ENCODE measurements at regions not wholly inside any gene's neighbourhood (a gene's known extent, or its start where the extent isn't known, plus 50 kb on each side); places are given as distances from the start of the nearest gene placed in this dataset.

DNA sequence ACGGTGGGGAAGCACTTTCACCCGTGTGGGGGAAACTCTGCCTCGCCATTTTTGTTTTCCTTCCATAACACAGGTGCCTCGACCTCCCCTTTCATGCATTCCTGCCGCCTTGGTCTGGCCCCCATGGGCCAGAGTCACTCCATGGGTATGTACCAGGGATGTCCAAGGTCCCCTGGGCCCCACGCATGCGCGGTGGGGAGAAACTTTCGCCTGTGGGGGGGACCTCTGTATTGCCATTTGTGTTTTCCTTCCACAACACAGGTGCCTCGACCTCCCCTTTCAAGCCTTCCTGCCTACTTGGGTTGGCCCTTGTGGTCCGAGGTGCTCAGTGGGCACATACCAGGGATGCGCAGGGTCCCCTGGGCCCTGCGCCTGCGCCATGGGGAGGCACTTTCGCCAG is 345.8 kb downstream of the ALG10 start:
- TF ChIP-seq, protein P1, sequence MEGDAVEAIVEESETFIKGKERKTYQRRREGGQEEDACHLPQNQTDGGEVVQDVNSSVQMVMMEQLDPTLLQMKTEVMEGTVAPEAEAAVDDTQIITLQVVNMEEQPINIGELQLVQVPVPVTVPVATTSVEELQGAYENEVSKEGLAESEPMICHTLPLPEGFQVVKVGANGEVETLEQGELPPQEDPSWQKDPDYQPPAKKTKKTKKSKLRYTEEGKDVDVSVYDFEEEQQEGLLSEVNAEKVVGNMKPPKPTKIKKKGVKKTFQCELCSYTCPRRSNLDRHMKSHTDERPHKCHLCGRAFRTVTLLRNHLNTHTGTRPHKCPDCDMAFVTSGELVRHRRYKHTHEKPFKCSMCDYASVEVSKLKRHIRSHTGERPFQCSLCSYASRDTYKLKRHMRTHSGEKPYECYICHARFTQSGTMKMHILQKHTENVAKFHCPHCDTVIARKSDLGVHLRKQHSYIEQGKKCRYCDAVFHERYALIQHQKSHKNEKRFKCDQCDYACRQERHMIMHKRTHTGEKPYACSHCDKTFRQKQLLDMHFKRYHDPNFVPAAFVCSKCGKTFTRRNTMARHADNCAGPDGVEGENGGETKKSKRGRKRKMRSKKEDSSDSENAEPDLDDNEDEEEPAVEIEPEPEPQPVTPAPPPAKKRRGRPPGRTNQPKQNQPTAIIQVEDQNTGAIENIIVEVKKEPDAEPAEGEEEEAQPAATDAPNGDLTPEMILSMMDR (conservative IDR thresholded peaks at IDR 0.05 in 1 of 2, IDR thresholded peaks at IDR 0.05 in 1 of 2; ENCODE audit: low read depth in 1 of 2, low read length in 2 of 2) = no peak
- TF ChIP-seq EZH2 (IDR thresholded peaks at IDR 0.05; ENCODE audit: low read length, missing control alignments) = no peak

Data from fibroblast of lung (primary cell).